GM12878 (cell line): ENCODE measurements at regions not wholly inside any gene's neighbourhood (a gene's known extent, or its start where the extent isn't known, plus 50 kb on each side); places are given as distances from the start of the nearest gene placed in this dataset.

Experiments
- ATAC-seq: fragments of 200-7000 bp; cut with Tn5 transposase; 3 replicates; pipeline ENCODE4 v1.9.1; 2020; ENCODE audit warnings: mild to moderate bottlenecking, moderate library complexity
- BruUV-seq: library from RNA; stranded (reverse); fragments of 400-500 nt; replicated peaks from 2 replicates; lab custom pipeline; 2021; lab: Mats Ljungman, UMichigan
- CTCF ChIA-PET: fragments of 300-600 bp; sonication (Branson Sonifier 250); formaldehyde crosslinking; extraction: SDS; loops from one replicate; lab custom pipeline; 2021; ENCODE audit warnings: inconsistent platforms; lab: Yijun Ruan, JAX
- POLR2A ChIA-PET: fragments of 350-600 bp; formaldehyde crosslinking; extraction: SDS; loops from one replicate; lab custom pipeline; 2021; ENCODE audit warnings: inconsistent platforms; lab: Charles Lee
- RAD21 ChIA-PET: fragments of 300-600 bp; sonication (Branson Sonifier 250); formaldehyde crosslinking; loops from one replicate; lab custom pipeline; 2023; ENCODE audit warnings: antibody characterized with exemption; ENCODE audit not compliant: unreplicated experiment; lab: Charles Lee
- SMC1A ChIA-PET: fragments of 300-600 bp; sonication (Branson Sonifier 250); formaldehyde crosslinking; loops from one replicate; lab custom pipeline; 2023; ENCODE audit not compliant: unreplicated experiment, uncharacterized antibody; lab: Charles Lee
- DNase-seq: peaks from one replicate; pipeline ENCODE4 v3.0.0-alpha.2; 2011; ENCODE audit warnings: low read depth, low spot score
- FAIRE-seq: peaks from 3 replicates; lab custom pipeline; 2011; peaks lifted over from hg19 to GRCh38; lab: Jason Lieb, UNC
- H2AFZ ChIP-seq: 2 replicates; pipeline ENCODE4 v1.6.0; 2011; ENCODE audit warnings: low read depth, low read length, control low read depth; ENCODE audit not compliant: control insufficient read depth
- H3K27ac ChIP-seq: 2 replicates; pipeline ENCODE4 v1.5.1; 2011; ENCODE audit warnings: control low read depth; ENCODE audit not compliant: control insufficient read depth, insufficient read depth
- H3K27me3 ChIP-seq, 2 experiments: replicated peaks in 1 of 2; 2 replicates each; pipeline versions ENCODE4 v1.6.0 to v1.6.1; 2011; ENCODE audit warnings: low read length in 1 of 2; ENCODE audit not compliant: control insufficient read depth in 2 of 2, insufficient read depth in 2 of 2
- H3K36me3 ChIP-seq, 2 experiments: 2 replicates each; pipeline ENCODE4 v1.5.1; 2011; ENCODE audit warnings: low read length in 1 of 2; ENCODE audit not compliant: control insufficient read depth in 2 of 2, insufficient read depth in 2 of 2
- H3K4me1 ChIP-seq: 2 replicates; pipeline ENCODE4 v1.6.1; 2011; ENCODE audit warnings: mild to moderate bottlenecking, low read length, moderate library complexity, mixed read lengths; ENCODE audit not compliant: control insufficient read depth, insufficient read depth
- H3K4me2 ChIP-seq: 2 replicates; pipeline ENCODE4 v1.6.0; 2011; ENCODE audit warnings: control low read depth; ENCODE audit not compliant: control insufficient read depth, insufficient read depth
- H3K4me3 ChIP-seq: fragments of 200-600 bp; sonication (generic); 2 replicates; pipeline ENCODE4 v1.5.1; 2016
- H3K79me2 ChIP-seq: 2 replicates; pipeline ENCODE4 v1.6.0; 2011; ENCODE audit warnings: low read length; ENCODE audit not compliant: control insufficient read depth, insufficient read depth
- H3K9ac ChIP-seq: 2 replicates; pipeline ENCODE4 v1.8.0; 2011; ENCODE audit warnings: low read length, control low read depth, mixed read lengths; ENCODE audit not compliant: control insufficient read depth, insufficient read depth
- H3K9me3 ChIP-seq: replicated peaks from 3 replicates; pipeline ENCODE4 v1.5.1; 2011; ENCODE audit warnings: mild to moderate bottlenecking, low read length; ENCODE audit not compliant: control insufficient read depth, insufficient read depth
- H4K20me1 ChIP-seq: 2 replicates; pipeline ENCODE4 v1.6.0; 2011; ENCODE audit not compliant: control insufficient read depth, insufficient read depth
- BCL11A ChIP-seq: IDR thresholded peaks from 2 replicates; pipeline ENCODE4 v1.6.1; 2011; ENCODE audit warnings: low read depth, low read length
- MTA3 ChIP-seq: IDR thresholded peaks from 2 replicates; pipeline ENCODE4 v1.6.1; 2012; ENCODE audit warnings: low read length, inconsistent platforms, borderline replicate concordance
- RAD51 ChIP-seq: fragments of 450-650 bp; IDR thresholded peaks from 2 replicates; pipeline ENCODE4 v1.6.1; 2016; ENCODE audit warnings: moderate library complexity, mild to moderate bottlenecking, inconsistent platforms
- SRF ChIP-seq, 2 experiments: IDR thresholded peaks; 2 replicates each; pipeline ENCODE4 v1.6.1; 2011; ENCODE audit warnings: low read depth in 2 of 2, low read length in 2 of 2, mild to moderate bottlenecking in 1 of 2, moderate library complexity in 1 of 2
- TCF3 ChIP-seq: IDR thresholded peaks from 2 replicates; pipeline ENCODE4 v1.6.1; 2012; ENCODE audit warnings: low read depth, mild to moderate bottlenecking, low read length, borderline replicate concordance; ENCODE audit not compliant: insufficient read depth
- WGBS: methylation state at CpG from one replicate; pipeline ENCODE4 v1.1.6; 2016; ENCODE audit warnings: low lambda C conversion rate; ENCODE audit not compliant: insufficient replicate concordance, insufficient coverage; ENCODE audit errors: missing lambda C conversion rate; 5-methylcytosine and 5-hydroxymethylcytosine counted together
- in situ Hi-C: fragments of 300-500 bp; cut with MboI; formaldehyde crosslinking; loops from 9 replicates; pipeline ENCODE4 v1.14.3; 2018; ENCODE audit warnings: mixed read lengths
- intact Hi-C: fragments of 100-400 bp; cut with micrococcal nuclease; formaldehyde crosslinking; loops from one replicate; pipeline ENCODE4 v1.14.2; 2022; ENCODE audit not compliant: unreplicated experiment
- TF ChIP-seq, protein P1 (sequence below): fragments of 150-350 bp; IDR thresholded peaks from 2 replicates; pipeline ENCODE4 v1.6.1; 2016; ENCODE audit warnings: low read depth, low read length
- TF ChIP-seq, protein P2 (sequence below): IDR thresholded peaks from 2 replicates; pipeline ENCODE4 v1.6.1; 2012; ENCODE audit warnings: low read depth, low read length, improper control_type of control experiment
- TF ChIP-seq, protein P3 (sequence below): fragments of 450-650 bp; IDR thresholded peaks from 2 replicates; pipeline ENCODE4 v1.6.1; 2018; ENCODE audit warnings: borderline replicate concordance, mild to moderate bottlenecking; ENCODE audit not compliant: partially characterized antibody
- TF ChIP-seq, protein P4 (sequence below): IDR thresholded peaks from 2 replicates; pipeline ENCODE4 v1.6.1; 2011; ENCODE audit warnings: borderline replicate concordance, low read depth, mild to moderate bottlenecking, moderate library complexity, mixed read lengths, low read length; ENCODE audit not compliant: insufficient read depth; ENCODE audit errors: extremely low read length
- TF ChIP-seq, protein P5 (sequence below): fragments of 450-650 bp; formaldehyde crosslinking; IDR thresholded peaks from 2 replicates; pipeline ENCODE4 v1.5.0; 2022; ENCODE audit warnings: mild to moderate bottlenecking, missing genetic modification characterization

DNA sequence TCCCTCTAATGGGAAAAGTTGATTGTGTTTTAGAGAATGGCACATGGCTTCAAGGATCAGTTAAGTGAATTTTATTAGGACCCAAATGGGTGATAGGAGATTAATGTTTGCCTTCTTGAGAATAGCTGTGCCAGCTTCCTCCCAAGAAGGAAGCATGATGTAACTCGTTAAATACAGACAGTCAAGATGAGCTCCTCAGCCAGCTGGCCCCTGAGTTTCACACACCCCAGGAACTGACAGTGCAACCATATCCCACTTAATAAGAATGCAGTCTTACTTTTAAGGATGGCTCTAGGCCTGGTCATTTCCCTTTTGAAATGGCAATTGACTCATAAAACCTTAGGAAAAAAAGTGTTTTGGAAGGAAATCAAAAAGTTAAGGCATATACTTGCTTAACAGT, 472.8 kb upstream of the KCNMB2 start (continued):
- TF ChIP-seq, protein P1, sequence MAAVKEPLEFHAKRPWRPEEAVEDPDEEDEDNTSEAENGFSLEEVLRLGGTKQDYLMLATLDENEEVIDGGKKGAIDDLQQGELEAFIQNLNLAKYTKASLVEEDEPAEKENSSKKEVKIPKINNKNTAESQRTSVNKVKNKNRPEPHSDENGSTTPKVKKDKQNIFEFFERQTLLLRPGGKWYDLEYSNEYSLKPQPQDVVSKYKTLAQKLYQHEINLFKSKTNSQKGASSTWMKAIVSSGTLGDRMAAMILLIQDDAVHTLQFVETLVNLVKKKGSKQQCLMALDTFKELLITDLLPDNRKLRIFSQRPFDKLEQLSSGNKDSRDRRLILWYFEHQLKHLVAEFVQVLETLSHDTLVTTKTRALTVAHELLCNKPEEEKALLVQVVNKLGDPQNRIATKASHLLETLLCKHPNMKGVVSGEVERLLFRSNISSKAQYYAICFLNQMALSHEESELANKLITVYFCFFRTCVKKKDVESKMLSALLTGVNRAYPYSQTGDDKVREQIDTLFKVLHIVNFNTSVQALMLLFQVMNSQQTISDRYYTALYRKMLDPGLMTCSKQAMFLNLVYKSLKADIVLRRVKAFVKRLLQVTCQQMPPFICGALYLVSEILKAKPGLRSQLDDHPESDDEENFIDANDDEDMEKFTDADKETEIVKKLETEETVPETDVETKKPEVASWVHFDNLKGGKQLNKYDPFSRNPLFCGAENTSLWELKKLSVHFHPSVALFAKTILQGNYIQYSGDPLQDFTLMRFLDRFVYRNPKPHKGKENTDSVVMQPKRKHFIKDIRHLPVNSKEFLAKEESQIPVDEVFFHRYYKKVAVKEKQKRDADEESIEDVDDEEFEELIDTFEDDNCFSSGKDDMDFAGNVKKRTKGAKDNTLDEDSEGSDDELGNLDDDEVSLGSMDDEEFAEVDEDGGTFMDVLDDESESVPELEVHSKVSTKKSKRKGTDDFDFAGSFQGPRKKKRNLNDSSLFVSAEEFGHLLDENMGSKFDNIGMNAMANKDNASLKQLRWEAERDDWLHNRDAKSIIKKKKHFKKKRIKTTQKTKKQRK = no peak
- no peak for TF ChIP-seq SRF (IDR thresholded peaks at IDR 0.05; ENCODE audit: low read depth in 2 of 2, low read length in 2 of 2)

DNA sequence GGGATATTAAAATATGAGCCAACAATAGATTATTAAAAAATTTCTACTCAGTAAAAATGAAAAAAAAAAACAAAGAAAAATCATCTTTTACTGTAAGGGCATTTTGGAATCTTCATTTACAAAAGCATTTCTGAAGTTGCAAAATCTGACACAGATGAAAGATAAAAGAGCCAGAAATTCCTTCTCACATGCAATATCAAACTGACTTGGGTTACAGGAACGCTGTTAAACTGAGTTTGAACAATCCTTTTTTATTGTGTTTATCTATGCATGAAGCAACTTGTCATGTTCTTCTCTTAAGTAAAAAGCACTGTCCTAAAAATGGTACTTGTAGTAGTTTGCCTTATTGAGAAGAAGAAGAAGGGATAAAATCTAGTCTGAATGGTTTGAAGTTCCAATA, 468.5 kb upstream of the KCNMB2 start:
- ChIA-PET SMC1A (interaction anchor here (0.7 kb wide), 1 partner anchor 9 kb away, joined by 4 read pairs; no protein-coding TSS in a partner anchor), POLR2A (no interaction called here)
- no peaks in the 10 kb centered on the region for H3K36me3 ChIP-seq
- H3K4me3 ChIP-seq = no peak overlapping the region
- no peak overlapping the region for H3K9ac ChIP-seq
- FAIRE-seq = no peak
- intact Hi-C loops = no loop called here
- H2AFZ ChIP-seq = no peak overlapping the region
- WGBS = 4% methylated on average over 1 of the region's 1 CpG
- no peaks in the 10 kb centered on the region for H3K9me3 ChIP-seq
- no TSS peak for BruUV-seq
- H3K4me1 ChIP-seq = no peaks in the 10 kb centered on the region
- no peaks in the 10 kb centered on the region for H3K27me3 ChIP-seq
- TF ChIP-seq TCF3 (no peak), MTA3 (no peak), BCL11A (no peak), RAD51 (no peak)
- TF ChIP-seq, protein P2, sequence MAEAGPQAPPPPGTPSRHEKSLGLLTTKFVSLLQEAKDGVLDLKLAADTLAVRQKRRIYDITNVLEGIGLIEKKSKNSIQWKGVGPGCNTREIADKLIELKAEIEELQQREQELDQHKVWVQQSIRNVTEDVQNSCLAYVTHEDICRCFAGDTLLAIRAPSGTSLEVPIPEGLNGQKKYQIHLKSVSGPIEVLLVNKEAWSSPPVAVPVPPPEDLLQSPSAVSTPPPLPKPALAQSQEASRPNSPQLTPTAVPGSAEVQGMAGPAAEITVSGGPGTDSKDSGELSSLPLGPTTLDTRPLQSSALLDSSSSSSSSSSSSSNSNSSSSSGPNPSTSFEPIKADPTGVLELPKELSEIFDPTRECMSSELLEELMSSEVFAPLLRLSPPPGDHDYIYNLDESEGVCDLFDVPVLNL = no peak
- TF ChIP-seq, protein P3, sequence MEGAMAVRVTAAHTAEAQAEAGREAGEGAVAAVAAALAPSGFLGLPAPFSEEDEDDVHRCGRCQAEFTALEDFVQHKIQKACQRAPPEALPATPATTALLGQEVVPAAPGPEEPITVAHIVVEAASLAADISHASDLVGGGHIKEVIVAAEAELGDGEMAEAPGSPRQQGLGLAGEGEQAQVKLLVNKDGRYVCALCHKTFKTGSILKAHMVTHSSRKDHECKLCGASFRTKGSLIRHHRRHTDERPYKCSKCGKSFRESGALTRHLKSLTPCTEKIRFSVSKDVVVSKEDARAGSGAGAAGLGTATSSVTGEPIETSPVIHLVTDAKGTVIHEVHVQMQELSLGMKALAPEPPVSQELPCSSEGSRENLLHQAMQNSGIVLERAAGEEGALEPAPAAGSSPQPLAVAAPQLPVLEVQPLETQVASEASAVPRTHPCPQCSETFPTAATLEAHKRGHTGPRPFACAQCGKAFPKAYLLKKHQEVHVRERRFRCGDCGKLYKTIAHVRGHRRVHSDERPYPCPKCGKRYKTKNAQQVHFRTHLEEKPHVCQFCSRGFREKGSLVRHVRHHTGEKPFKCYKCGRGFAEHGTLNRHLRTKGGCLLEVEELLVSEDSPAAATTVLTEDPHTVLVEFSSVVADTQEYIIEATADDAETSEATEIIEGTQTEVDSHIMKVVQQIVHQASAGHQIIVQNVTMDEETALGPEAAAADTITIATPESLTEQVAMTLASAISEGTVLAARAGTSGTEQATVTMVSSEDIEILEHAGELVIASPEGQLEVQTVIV = no peak
- TF ChIP-seq, protein P4, sequence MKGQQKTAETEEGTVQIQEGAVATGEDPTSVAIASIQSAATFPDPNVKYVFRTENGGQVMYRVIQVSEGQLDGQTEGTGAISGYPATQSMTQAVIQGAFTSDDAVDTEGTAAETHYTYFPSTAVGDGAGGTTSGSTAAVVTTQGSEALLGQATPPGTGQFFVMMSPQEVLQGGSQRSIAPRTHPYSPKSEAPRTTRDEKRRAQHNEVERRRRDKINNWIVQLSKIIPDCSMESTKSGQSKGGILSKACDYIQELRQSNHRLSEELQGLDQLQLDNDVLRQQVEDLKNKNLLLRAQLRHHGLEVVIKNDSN = no peak
- TF ChIP-seq, protein P5, sequence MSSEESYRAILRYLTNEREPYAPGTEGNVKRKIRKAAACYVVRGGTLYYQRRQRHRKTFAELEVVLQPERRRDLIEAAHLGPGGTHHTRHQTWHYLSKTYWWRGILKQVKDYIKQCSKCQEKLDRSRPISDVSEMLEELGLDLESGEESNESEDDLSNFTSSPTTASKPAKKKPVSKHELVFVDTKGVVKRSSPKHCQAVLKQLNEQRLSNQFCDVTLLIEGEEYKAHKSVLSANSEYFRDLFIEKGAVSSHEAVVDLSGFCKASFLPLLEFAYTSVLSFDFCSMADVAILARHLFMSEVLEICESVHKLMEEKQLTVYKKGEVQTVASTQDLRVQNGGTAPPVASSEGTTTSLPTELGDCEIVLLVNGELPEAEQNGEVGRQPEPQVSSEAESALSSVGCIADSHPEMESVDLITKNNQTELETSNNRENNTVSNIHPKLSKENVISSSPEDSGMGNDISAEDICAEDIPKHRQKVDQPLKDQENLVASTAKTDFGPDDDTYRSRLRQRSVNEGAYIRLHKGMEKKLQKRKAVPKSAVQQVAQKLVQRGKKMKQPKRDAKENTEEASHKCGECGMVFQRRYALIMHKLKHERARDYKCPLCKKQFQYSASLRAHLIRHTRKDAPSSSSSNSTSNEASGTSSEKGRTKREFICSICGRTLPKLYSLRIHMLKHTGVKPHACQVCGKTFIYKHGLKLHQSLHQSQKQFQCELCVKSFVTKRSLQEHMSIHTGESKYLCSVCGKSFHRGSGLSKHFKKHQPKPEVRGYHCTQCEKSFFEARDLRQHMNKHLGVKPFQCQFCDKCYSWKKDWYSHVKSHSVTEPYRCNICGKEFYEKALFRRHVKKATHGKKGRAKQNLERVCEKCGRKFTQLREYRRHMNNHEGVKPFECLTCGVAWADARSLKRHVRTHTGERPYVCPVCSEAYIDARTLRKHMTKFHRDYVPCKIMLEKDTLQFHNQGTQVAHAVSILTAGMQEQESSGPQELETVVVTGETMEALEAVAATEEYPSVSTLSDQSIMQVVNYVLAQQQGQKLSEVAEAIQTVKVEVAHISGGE (CRISPR knock-in tag) = no peak
- TF ChIP-seq, all 136 proteins: peak for 0
- no peaks in the 10 kb centered on the region for H4K20me1 ChIP-seq
- CTCF ChIA-PET = no interaction called here
- no peaks in the 10 kb centered on the region for H3K79me2 ChIP-seq
- DNase-seq = no peak
- in situ Hi-C loops = no loop called here
- no peak overlapping the region for H3K27ac ChIP-seq
- H3K4me2 ChIP-seq = no peak overlapping the region
- RAD21 ChIA-PET = no interaction called here
- ATAC-seq = no peak
